ENCODE measurements at regions not wholly inside any gene's neighbourhood (a gene's known extent, or its start where the extent isn't known, plus 50 kb on each side); places are given as distances from the start of the nearest gene placed in this dataset.
"Not testable (repeated sequence)": the region's sequence is repeated elsewhere in the genome, so short reads cannot be mapped to it uniquely, and the experiment has no call there.

- intact Hi-C loops (cut with DNase I) = no loop called here
- ATAC-seq (no peak), DNase-seq (no peak), FAIRE-seq (no peak)
- Histone ChIP-seq H3K36me3 (no peaks in the 10 kb centered on the region), H3K9me3 (no peaks in the 10 kb centered on the region), H3K27ac (no peak overlapping the region), H3K4me3 (no peak overlapping the region), H3K4me1 (peaks cover 0 to 5% (median 0%) of the 10 kb centered on the region in 3 donors), H3K27me3 (peaks cover 0 to 64% (median 13%) of the 10 kb centered on the region in 4 donors)
- TF ChIP-seq CTCF (IDR thresholded peaks at IDR 0.05) = no peak
These were observed 100.8 kb downstream of the OR2B2 start for GRCh38 chr6:27811451-27811772.

GRCh38 chr6:27810768-27811450 lies 101.3 kb downstream of the OR2B2 start:
- DNase-seq = no peak
- intact Hi-C loops (cut with DNase I) = no loop called here
- Histone ChIP-seq H3K36me3 (no peaks in the 10 kb centered on the region), H3K9me3 (no peaks in the 10 kb centered on the region), H3K27ac (peak overlapping the region in 2 of 4 donors; percentile 71 to 78), H3K4me1 (peaks cover 0 to 5% (median 0%) of the 10 kb centered on the region in 3 donors), H3K4me3 (peak overlapping the region in 1 of 4 donors; percentile 39), H3K27me3 (peaks cover 0 to 63% (median 13%) of the 10 kb centered on the region in 4 donors)
- no peak for TF ChIP-seq CTCF (IDR thresholded peaks at IDR 0.05)
- no peak for FAIRE-seq
- ATAC-seq = no peak
- WGBS, 2 donors = 38 to 42% methylated on average over 11 of the region's 11 CpGs

GRCh38 chr6:27809939-27810767 lies 102.0 kb downstream of the OR2B2 start:
- Histone ChIP-seq H3K4me3 (peak overlapping the region; percentile 6 to 39 (median 8)), H3K27me3 (peaks cover 0 to 60% (median 12%) of the 10 kb centered on the region in 4 donors), H3K27ac (peak overlapping the region in 3 of 4 donors; percentile 39 to 78 (median 71)), H3K9me3 (no peaks in the 10 kb centered on the region), H3K4me1 (peaks cover 0 to 5% (median 0%) of the 10 kb centered on the region in 3 donors), H3K36me3 (no peaks in the 10 kb centered on the region)
- ATAC-seq (peak; percentile 33 to 75 (median 72)), FAIRE-seq (no peak), DNase-seq (peak; percentile 18 to 70 (median 44))
- WGBS, 2 donors = 8% methylated on average over 51 of the region's 51 CpGs
- TF ChIP-seq CTCF (IDR thresholded peaks at IDR 0.05) = no peak
- intact Hi-C loops (cut with DNase I) = no loop called here

GRCh38 chr6:27809067-27809938 lies 102.9 kb downstream of the OR2B2 start:
- peaks cover 0 to 56% (median 11%) of the 10 kb centered on the region in 4 donors for H3K27me3 ChIP-seq
- peak overlapping the region in 1 of 4 donors; percentile 78 for H3K27ac ChIP-seq
- FAIRE-seq = no peak
- peaks cover 0 to 5% (median 0%) of the 10 kb centered on the region in 3 donors for H3K4me1 ChIP-seq
- no peak for TF ChIP-seq CTCF (IDR thresholded peaks at IDR 0.05)
- no peaks in the 10 kb centered on the region for H3K36me3 ChIP-seq
- H3K9me3 ChIP-seq = no peaks in the 10 kb centered on the region
- H3K4me3 ChIP-seq = peak overlapping the region in 1 of 4 donors; percentile 39
- intact Hi-C loops (cut with DNase I) = no loop called here
- DNase-seq = no peak
- 18% methylated on average over 7 of the region's 7 CpGs for WGBS, 2 donors
- ATAC-seq = no peak

- FAIRE-seq; DNase-seq; H3K36me3 ChIP-seq; H3K9me3 ChIP-seq; H3K4me1 ChIP-seq; intact Hi-C loops (cut with DNase I): not testable (repeated sequence)
- Histone ChIP-seq H3K4me3 (peak overlapping the region in 3 of 4 donors; percentile 19 to 42 (median 22)), H3K27me3 (peaks cover 0 to 62% (median 11%) of the 10 kb centered on the region in 4 donors), H3K27ac (peak overlapping the region in 1 of 4 donors; percentile 57)
- ATAC-seq = peak; percentile 6 to 53 (median 29)
- WGBS, 2 donors = 10 to 11% methylated on average over 22 to 25 of the region's 43 CpGs
These were observed 103.7 kb downstream of the OR2B2 start for GRCh38 chr6:27808242-27809066.

GRCh38 chr6:27807441-27808241 lies 104.6 kb downstream of the OR2B2 start:
- peak; percentile 75 for FAIRE-seq
- intact Hi-C loops (cut with DNase I) = not testable (repeated sequence)
- WGBS, 2 donors = 2 to 3% methylated on average over 43 of the region's 43 CpGs

More at GRCh38 chr6:27807441-27808241, 104.6 kb downstream of the OR2B2 start:
- H3K9me3 ChIP-seq, H3K4me1 ChIP-seq, H3K36me3 ChIP-seq: not testable (repeated sequence)
- Histone ChIP-seq H3K27me3 (peaks cover 0 to 62% (median 11%) of the 10 kb centered on the region in 4 donors), H3K4me3 (peak overlapping the region; percentile 15 to 42 (median 20)), H3K27ac (peak overlapping the region in 2 of 4 donors; percentile 64 to 68)
- DNase-seq = peak in 4 of 6 donors; percentile 29 to 61 (median 50)
- ATAC-seq = peak; percentile 78 to 88 (median 86)

Data from pancreas (tissue), 10 donors.